Breast epithelium (tissue), 3 donors: ENCODE measurements at regions not wholly inside any gene's neighbourhood (a gene's known extent, or its start where the extent isn't known, plus 50 kb on each side); places are given as distances from the start of the nearest gene placed in this dataset.

Experiments
- POLR2A ChIP-seq: fragments of 450-650 bp; IDR thresholded peaks from one replicate; pipeline ENCODE4 v1.6.1; 2016; ENCODE audit warnings: antibody characterized with exemption, mild to moderate bottlenecking, moderate library complexity
- POLR2AphosphoS5 ChIP-seq, 3 donors: sonication (generic); formaldehyde crosslinking; IDR thresholded peaks; one replicate each; pipeline ENCODE4 v1.6.1; 2017; ENCODE audit warnings: antibody characterized with exemption in 3 of 3
- TF ChIP-seq, protein P1 (sequence below), 3 donors: fragments of 450-650 bp; IDR thresholded peaks; one replicate each; pipeline ENCODE4 v1.5.1; 2016 to 2017; ENCODE audit warnings: antibody characterized with exemption in 3 of 3, mild to moderate bottlenecking in 3 of 3, moderate library complexity in 3 of 3

DNA sequence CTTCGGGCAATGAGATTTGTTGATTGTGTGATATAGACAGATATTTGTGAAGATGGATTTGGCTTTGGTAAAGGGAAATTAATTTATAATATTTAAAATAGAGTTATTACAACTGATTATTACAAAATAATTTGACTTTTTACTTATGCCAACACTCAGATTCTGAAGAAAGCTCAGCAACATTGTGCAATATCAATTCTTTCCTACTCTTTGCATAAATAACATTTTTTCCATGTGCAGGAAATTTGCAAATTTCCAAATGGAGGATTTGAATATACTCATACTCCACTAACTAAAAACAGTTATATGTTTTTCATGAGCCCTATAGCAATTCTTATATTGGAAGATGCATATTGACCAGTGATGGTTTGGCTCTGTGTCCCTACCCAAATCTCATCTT is 676.4 kb upstream of the ADAMTS5 start:
- TF ChIP-seq POLR2A, result no peak
- TF ChIP-seq, protein P1, sequence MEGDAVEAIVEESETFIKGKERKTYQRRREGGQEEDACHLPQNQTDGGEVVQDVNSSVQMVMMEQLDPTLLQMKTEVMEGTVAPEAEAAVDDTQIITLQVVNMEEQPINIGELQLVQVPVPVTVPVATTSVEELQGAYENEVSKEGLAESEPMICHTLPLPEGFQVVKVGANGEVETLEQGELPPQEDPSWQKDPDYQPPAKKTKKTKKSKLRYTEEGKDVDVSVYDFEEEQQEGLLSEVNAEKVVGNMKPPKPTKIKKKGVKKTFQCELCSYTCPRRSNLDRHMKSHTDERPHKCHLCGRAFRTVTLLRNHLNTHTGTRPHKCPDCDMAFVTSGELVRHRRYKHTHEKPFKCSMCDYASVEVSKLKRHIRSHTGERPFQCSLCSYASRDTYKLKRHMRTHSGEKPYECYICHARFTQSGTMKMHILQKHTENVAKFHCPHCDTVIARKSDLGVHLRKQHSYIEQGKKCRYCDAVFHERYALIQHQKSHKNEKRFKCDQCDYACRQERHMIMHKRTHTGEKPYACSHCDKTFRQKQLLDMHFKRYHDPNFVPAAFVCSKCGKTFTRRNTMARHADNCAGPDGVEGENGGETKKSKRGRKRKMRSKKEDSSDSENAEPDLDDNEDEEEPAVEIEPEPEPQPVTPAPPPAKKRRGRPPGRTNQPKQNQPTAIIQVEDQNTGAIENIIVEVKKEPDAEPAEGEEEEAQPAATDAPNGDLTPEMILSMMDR (IDR thresholded peaks at IDR 0.05), result no peak
- TF ChIP-seq POLR2AphosphoS5 (IDR thresholded peaks at IDR 0.05), result no peak
